DND-41 (cell line): ENCODE measurements at regions not wholly inside any gene's neighbourhood (a gene's known extent, or its start where the extent isn't known, plus 50 kb on each side); places are given as distances from the start of the nearest gene placed in this dataset.

Experiments
- ATAC-seq: fragments of 200-7000 bp; cut with Tn5 transposase; 3 replicates; pipeline ENCODE4 v1.9.1; 2021; ENCODE audit warnings: low read depth; ENCODE audit not compliant: insufficient read depth
- DNase-seq: peaks from one replicate; pipeline ENCODE4 v3.0.0-alpha.2; 2020
- H2AFZ ChIP-seq: 2 replicates; pipeline ENCODE4 v1.6.0; 2012; ENCODE audit warnings: low read depth, low read length
- H3K27ac ChIP-seq: 2 replicates; pipeline ENCODE4 v1.5.1; 2012; ENCODE audit warnings: low read length, inconsistent platforms
- H3K27me3 ChIP-seq: fragments of 200-600 bp; sonication (generic); 2 replicates; pipeline ENCODE4 v1.6.0; 2012; ENCODE audit warnings: low read length, mild to moderate bottlenecking, inconsistent platforms; ENCODE audit not compliant: insufficient read depth, poor library complexity
- H3K36me3 ChIP-seq: 2 replicates; pipeline ENCODE4 v1.5.1; 2012; ENCODE audit warnings: low read length, inconsistent platforms; ENCODE audit not compliant: insufficient read depth
- H3K4me1 ChIP-seq: 2 replicates; pipeline ENCODE4 v1.5.1; 2012; ENCODE audit warnings: mild to moderate bottlenecking, low read length; ENCODE audit not compliant: insufficient read depth
- H3K4me2 ChIP-seq: 2 replicates; pipeline ENCODE4 v1.6.0; 2012; ENCODE audit warnings: mild to moderate bottlenecking, moderate library complexity, low read length, inconsistent platforms; ENCODE audit not compliant: insufficient read depth
- H3K4me3 ChIP-seq, 2 experiments: fragments of 200-600 bp in 1 of 2; shearing (Covaris generic) in 1 of 2; 2 replicates each; pipeline ENCODE4 v1.5.1; 2012 to 2016; ENCODE audit warnings: inconsistent platforms in 2 of 2, low read length in 2 of 2, mild to moderate bottlenecking in 2 of 2, low read depth in 1 of 2, moderate library complexity in 1 of 2
- H3K79me2 ChIP-seq: 2 replicates; pipeline ENCODE4 v1.6.0; 2012; ENCODE audit warnings: low read length, inconsistent platforms; ENCODE audit not compliant: insufficient read depth
- H3K9ac ChIP-seq: 2 replicates; pipeline ENCODE4 v1.6.0; 2012; ENCODE audit warnings: low read depth, mild to moderate bottlenecking, inconsistent platforms, low read length, moderate library complexity
- H3K9me3 ChIP-seq: 2 replicates; pipeline ENCODE4 v1.5.1; 2012; ENCODE audit warnings: low read length, moderate library complexity, mild to moderate bottlenecking, inconsistent platforms; ENCODE audit not compliant: insufficient read depth, severe bottlenecking
- H4K20me1 ChIP-seq: 2 replicates; pipeline ENCODE4 v1.6.0; 2012; ENCODE audit warnings: low read length; ENCODE audit not compliant: insufficient read depth
- CTCF ChIP-seq: IDR thresholded peaks from 2 replicates; pipeline ENCODE4 v1.5.1; 2012; ENCODE audit warnings: borderline replicate concordance, low read length, moderate library complexity, mild to moderate bottlenecking; ENCODE audit not compliant: poor library complexity, severe bottlenecking; ENCODE audit errors: extremely low read depth
- EZH2 ChIP-seq: IDR thresholded peaks from 3 replicates; pipeline ENCODE4 v1.6.1; 2012; ENCODE audit warnings: borderline replicate concordance, low read depth, mild to moderate bottlenecking, moderate library complexity, low read length, inconsistent platforms; ENCODE audit not compliant: severe bottlenecking

GRCh38 chr2:3131636-3132326, 245.8 kb downstream of the EIPR1 start:
- H3K27ac ChIP-seq: no peak overlapping the region
- H3K36me3 ChIP-seq: no peaks in the 10 kb centered on the region
- no peaks in the 10 kb centered on the region for H3K9me3 ChIP-seq
- H3K4me1 ChIP-seq: no peaks in the 10 kb centered on the region
- H3K9ac ChIP-seq: no peak overlapping the region
- ATAC-seq (no peak), DNase-seq (no peak)
- no peaks in the 10 kb centered on the region for H3K27me3 ChIP-seq
- H4K20me1 ChIP-seq: no peaks in the 10 kb centered on the region
- H2AFZ ChIP-seq: no peak overlapping the region
- no peaks in the 10 kb centered on the region for H3K79me2 ChIP-seq
- TF ChIP-seq EZH2 (no peak), CTCF (no peak)
- H3K4me2 ChIP-seq: no peak overlapping the region
- no peak overlapping the region for H3K4me3 ChIP-seq

GRCh38 chr2:3130889-3131635, 246.6 kb downstream of the EIPR1 start:
- TF ChIP-seq EZH2 (no peak), CTCF (no peak)
- H3K9me3 ChIP-seq: no peaks in the 10 kb centered on the region

GRCh38 chr2:3130444-3130843, 247.2 kb downstream of the EIPR1 start:
- TF ChIP-seq EZH2 (no peak), CTCF (no peak)
- Histone ChIP-seq H3K4me3 (no peak overlapping the region), H3K27me3 (no peaks in the 10 kb centered on the region), H3K4me1 (no peaks in the 10 kb centered on the region), H3K9me3 (no peaks in the 10 kb centered on the region), H3K9ac (no peak overlapping the region), H3K4me2 (no peak overlapping the region), H3K27ac (no peak overlapping the region), H2AFZ (no peak overlapping the region), H3K79me2 (no peaks in the 10 kb centered on the region), H3K36me3 (no peaks in the 10 kb centered on the region), H4K20me1 (no peaks in the 10 kb centered on the region)
- DNase-seq (no peak), ATAC-seq (no peak)

More at GRCh38 chr2:3130889-3131635, 246.6 kb downstream of the EIPR1 start:
- Histone ChIP-seq H3K27ac (no peak overlapping the region), H3K4me2 (no peak overlapping the region), H4K20me1 (no peaks in the 10 kb centered on the region), H3K4me3 (no peak overlapping the region), H3K79me2 (no peaks in the 10 kb centered on the region), H2AFZ (no peak overlapping the region), H3K36me3 (no peaks in the 10 kb centered on the region), H3K27me3 (no peaks in the 10 kb centered on the region), H3K4me1 (no peaks in the 10 kb centered on the region), H3K9ac (no peak overlapping the region)
- DNase-seq (no peak), ATAC-seq (no peak)
